ENCODE measurements at regions not wholly inside any gene's neighbourhood (a gene's known extent, or its start where the extent isn't known, plus 50 kb on each side); places are given as distances from the start of the nearest gene placed in this dataset.

DNA sequence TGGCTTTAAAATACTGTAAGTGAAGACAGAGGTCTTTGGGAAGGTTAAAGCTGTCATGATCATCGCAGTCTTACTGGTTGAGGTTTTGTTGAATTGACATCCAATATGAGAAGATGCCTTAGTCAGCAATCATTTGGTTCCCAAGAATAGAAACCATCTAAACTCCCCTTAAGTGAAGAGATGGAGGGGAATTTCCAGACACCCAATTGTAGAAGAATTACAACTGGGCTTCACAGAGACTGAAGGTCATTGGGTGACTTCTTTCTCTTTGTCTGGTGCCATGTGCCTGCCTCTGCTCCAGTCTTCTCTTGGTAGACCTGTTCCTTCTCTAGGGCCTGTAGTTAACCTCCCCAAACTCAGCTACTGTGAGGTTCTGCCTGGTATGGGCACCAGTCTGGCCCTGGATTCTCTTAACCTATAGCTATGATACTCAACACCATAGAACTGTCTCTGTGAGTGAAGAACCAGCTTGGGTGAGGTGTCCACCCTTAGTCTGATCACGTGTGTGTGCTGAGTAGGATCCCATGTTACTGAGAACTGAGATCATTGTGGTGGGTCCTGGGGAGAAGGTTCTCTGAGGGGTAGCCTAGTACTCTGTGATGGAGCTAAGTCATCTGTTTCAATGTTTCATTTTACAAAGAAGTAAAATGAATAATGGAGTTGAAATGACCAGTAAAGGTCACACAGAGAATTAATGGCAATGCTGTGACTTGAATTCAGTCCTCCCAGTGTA, 182.5 kb downstream of the CSNK2A3 start:
- Histone ChIP-seq H2BK15ac (ENCODE audit: low read length) (no peak overlapping the region), H3K23ac (ENCODE audit: insufficient read length) (no peak overlapping the region), H3K14ac (ENCODE audit: insufficient read length) (no peak overlapping the region), H3K27me3 (replicated peaks in 1 of 4; ENCODE audit: control insufficient read depth in 3 of 4, extremely low read depth in 1 of 4, insufficient read depth in 3 of 4, low read length in 3 of 4) (peaks cover 0 to 3% (median 0%) of the 10 kb centered on the region in 4 experiments; a peak in 2 of 7 replicates), H3K4me3 (ENCODE audit: extremely low read depth in 1 of 4, insufficient read depth in 2 of 4, low read depth in 3 of 4, low read length in 4 of 4) (no peak overlapping the region), H3K9ac (replicated peaks in 1 of 4; ENCODE audit: extremely low read depth in 1 of 4, low read depth in 3 of 4, low read length in 3 of 4) (no peak overlapping the region), H4K91ac (replicated peaks; ENCODE audit: insufficient read length, low read length) (no peak overlapping the region), H3K4me1 (replicated peaks in 1 of 4; ENCODE audit: control insufficient read depth in 3 of 4, insufficient read depth in 4 of 4, low read length in 3 of 4) (no peaks in the 10 kb centered on the region), H2AFZ (ENCODE audit: low read length) (no peak overlapping the region), H2BK120ac (replicated peaks; ENCODE audit: low read depth, low read length) (no peak overlapping the region), H4K5ac (ENCODE audit: insufficient read length, low read depth, low read length) (no peak overlapping the region), H3K23me2 (ENCODE audit: low read depth, low read length) (no peaks in the 10 kb centered on the region), H3K36me3 (ENCODE audit: control insufficient read depth in 2 of 4, insufficient read depth in 4 of 4, low read length in 3 of 4) (no peaks in the 10 kb centered on the region), H3K4me2 (ENCODE audit: insufficient read depth in 1 of 2, low read depth in 2 of 2, low read length in 2 of 2) (no peak overlapping the region), H3K79me2 (ENCODE audit: control insufficient read depth in 1 of 2, insufficient read depth in 2 of 2, low read length in 2 of 2) (no peaks in the 10 kb centered on the region), H2BK5ac (ENCODE audit: low read depth, low read length) (no peak overlapping the region), H2BK20ac (ENCODE audit: low read length) (no peak overlapping the region), H3K9me3 (ENCODE audit: insufficient read depth in 2 of 2, low read depth in 1 of 2, low read length in 1 of 2) (no peaks in the 10 kb centered on the region), H3K56ac (replicated peaks; ENCODE audit: insufficient read length, low read depth, low read length) (no peak overlapping the region), H3K4ac (replicated peaks; ENCODE audit: insufficient read length, low read depth, low read length) (no peak overlapping the region), H3K27ac (ENCODE audit: low read depth, low read length) (no peak overlapping the region), H2AK5ac (ENCODE audit: low read depth, low read length) (no peak overlapping the region), H2BK12ac (ENCODE audit: low read depth, low read length) (no peak overlapping the region), H4K20me1 (replicated peaks in 1 of 2; ENCODE audit: control insufficient read depth in 1 of 2, insufficient read depth in 2 of 2, low read length in 2 of 2) (no peaks in the 10 kb centered on the region), H3K79me1 (ENCODE audit: low read depth, low read length) (no peaks in the 10 kb centered on the region), H4K8ac (ENCODE audit: extremely low read depth, insufficient read depth, low read length) (no peak overlapping the region), H3K18ac (ENCODE audit: extremely low read depth, low read length) (no peak overlapping the region)
- CTCF ChIA-PET (ENCODE audit: partially characterized antibody) = interaction anchor here (1.6 to 1.9 kb wide), 2 partner anchors 13 to 22 kb away, joined by 4 to 6 read pairs; no protein-coding TSS in a partner anchor
- FAIRE-seq (no peak), DNase-seq (ENCODE audit: low read depth in 1 of 2, low spot score in 2 of 2) (no peak)
- POLR2A ChIA-PET (ENCODE audit: partially characterized antibody) = no interaction called here
- TF ChIP-seq CHD1 (IDR thresholded peaks at IDR 0.05; ENCODE audit: low read depth, low read length) (no peak), CTBP2 (IDR thresholded peaks at IDR 0.05; ENCODE audit: borderline replicate concordance, insufficient read depth, insufficient read length, low read length) (no peak), CEBPB (IDR thresholded peaks at IDR 0.05; ENCODE audit: low read depth, low read length) (no peak), ATF3 (IDR thresholded peaks at IDR 0.05; ENCODE audit: insufficient read depth, low read depth, low read length) (no peak)
- TF ChIP-seq, protein P1, sequence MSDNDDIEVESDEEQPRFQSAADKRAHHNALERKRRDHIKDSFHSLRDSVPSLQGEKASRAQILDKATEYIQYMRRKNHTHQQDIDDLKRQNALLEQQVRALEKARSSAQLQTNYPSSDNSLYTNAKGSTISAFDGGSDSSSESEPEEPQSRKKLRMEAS (IDR thresholded peaks at IDR 0.05) = no peak
- 81% methylated on average over 2 of the region's 2 CpGs; no CpG with 5 or more reads in 1 of the 2 experiments for WGBS, 2 experiments (ENCODE audit: extremely low coverage in 1 of 2, insufficient coverage in 1 of 2, insufficient read length in 1 of 2, insufficient replicate concordance in 2 of 2, low coverage in 1 of 2, low lambda C conversion rate in 2 of 2, missing lambda C conversion rate in 1 of 2)

All from H1 (cell line).